COLO829 (cell line): ENCODE measurements at regions not wholly inside any gene's neighbourhood (a gene's known extent, or its start where the extent isn't known, plus 50 kb on each side); places are given as distances from the start of the nearest gene placed in this dataset.

ENCODE experiments used
- DNase-seq: peaks from one replicate; pipeline ENCODE4 v3.0.0; 2012; ENCODE audit warnings: low spot score

- DNase-seq, result no peak
Observed at GRCh38 chr5:74916831-74917710, 50.9 kb upstream of the FAM169A start.
